ENCODE measurements at regions not wholly inside any gene's neighbourhood (a gene's known extent, or its start where the extent isn't known, plus 50 kb on each side); places are given as distances from the start of the nearest gene placed in this dataset.

- Mint-ChIP-seq H3K4me3 (no peak overlapping the region), H3K9me3 (no peaks in the 10 kb centered on the region), H3K27me3 (ENCODE audit: low read depth) (no peaks in the 10 kb centered on the region), H3K4me1 (peaks cover 30% of the 10 kb centered on the region), H3K36me3 (ENCODE audit: low read depth) (no peaks in the 10 kb centered on the region), H3K27ac (no peak overlapping the region)
- no peak for TF ChIP-seq CTCF (IDR thresholded peaks at IDR 0.05; ENCODE audit: unreplicated experiment in 3 of 3)
These were observed 90.7 kb upstream of the SASH1 start for GRCh38 chr6:148251891-148252290.

- Mint-ChIP-seq H3K4me1 (no peaks in the 10 kb centered on the region), H3K27me3 (ENCODE audit: low read depth) (no peaks in the 10 kb centered on the region), H3K36me3 (ENCODE audit: low read depth) (no peaks in the 10 kb centered on the region), H3K9me3 (no peaks in the 10 kb centered on the region), H3K27ac (no peak overlapping the region), H3K4me3 (no peak overlapping the region)
- TF ChIP-seq CTCF (IDR thresholded peaks at IDR 0.05; ENCODE audit: unreplicated experiment in 3 of 3), result no peak
These were observed 84.8 kb upstream of the SASH1 start for GRCh38 chr6:148257810-148258209.

- no peaks in the 10 kb centered on the region for H3K4me1 Mint-ChIP-seq
- no peak overlapping the region for H3K27ac Mint-ChIP-seq
These were observed 83.8 kb upstream of the SASH1 start for GRCh38 chr6:148258868-148259267.

GRCh38 chr6:148261470-148261869 is 81.2 kb upstream of the SASH1 start:
- Mint-ChIP-seq H3K36me3 (ENCODE audit: low read depth) (no peaks in the 10 kb centered on the region), H3K4me3 (no peak overlapping the region), H3K4me1 (no peaks in the 10 kb centered on the region), H3K27me3 (ENCODE audit: low read depth) (no peaks in the 10 kb centered on the region), H3K27ac (no peak overlapping the region), H3K9me3 (no peaks in the 10 kb centered on the region)
- TF ChIP-seq CTCF (IDR thresholded peaks at IDR 0.05; ENCODE audit: unreplicated experiment in 3 of 3), result no peak

More at GRCh38 chr6:148258868-148259267, 83.8 kb upstream of the SASH1 start:
- no peaks in the 10 kb centered on the region for H3K36me3 Mint-ChIP-seq (ENCODE audit: low read depth)
- no peak for TF ChIP-seq CTCF (IDR thresholded peaks at IDR 0.05; ENCODE audit: unreplicated experiment in 3 of 3)
- no peak overlapping the region for H3K4me3 Mint-ChIP-seq
- no peaks in the 10 kb centered on the region for H3K27me3 Mint-ChIP-seq (ENCODE audit: low read depth)
- no peaks in the 10 kb centered on the region for H3K9me3 Mint-ChIP-seq

- Mint-ChIP-seq H3K4me3 (no peak overlapping the region), H3K27ac (no peak overlapping the region), H3K36me3 (ENCODE audit: low read depth) (no peaks in the 10 kb centered on the region), H3K9me3 (no peaks in the 10 kb centered on the region), H3K27me3 (ENCODE audit: low read depth) (no peaks in the 10 kb centered on the region), H3K4me1 (no peaks in the 10 kb centered on the region)
- no peak for TF ChIP-seq CTCF (IDR thresholded peaks at IDR 0.05; ENCODE audit: unreplicated experiment in 3 of 3)
These were observed 79.6 kb upstream of the SASH1 start for GRCh38 chr6:148263010-148263409.

GRCh38 chr6:148263961-148264360 is 78.7 kb upstream of the SASH1 start:
- Mint-ChIP-seq H3K9me3 (no peaks in the 10 kb centered on the region), H3K4me3 (no peak overlapping the region), H3K27ac (no peak overlapping the region)

More at GRCh38 chr6:148263961-148264360, 78.7 kb upstream of the SASH1 start:
- no peaks in the 10 kb centered on the region for H3K36me3 Mint-ChIP-seq (ENCODE audit: low read depth)
- no peak for TF ChIP-seq CTCF (IDR thresholded peaks at IDR 0.05; ENCODE audit: unreplicated experiment in 3 of 3)
- H3K4me1 Mint-ChIP-seq, result no peaks in the 10 kb centered on the region
- no peaks in the 10 kb centered on the region for H3K27me3 Mint-ChIP-seq (ENCODE audit: low read depth)
